ENCODE measurements at regions not wholly inside any gene's neighbourhood (a gene's known extent, or its start where the extent isn't known, plus 50 kb on each side); places are given as distances from the start of the nearest gene placed in this dataset.

GRCh38 chr6:23957017-23957416 lies 169.0 kb upstream of the NRSN1 start:
- TF ChIP-seq, protein P1, sequence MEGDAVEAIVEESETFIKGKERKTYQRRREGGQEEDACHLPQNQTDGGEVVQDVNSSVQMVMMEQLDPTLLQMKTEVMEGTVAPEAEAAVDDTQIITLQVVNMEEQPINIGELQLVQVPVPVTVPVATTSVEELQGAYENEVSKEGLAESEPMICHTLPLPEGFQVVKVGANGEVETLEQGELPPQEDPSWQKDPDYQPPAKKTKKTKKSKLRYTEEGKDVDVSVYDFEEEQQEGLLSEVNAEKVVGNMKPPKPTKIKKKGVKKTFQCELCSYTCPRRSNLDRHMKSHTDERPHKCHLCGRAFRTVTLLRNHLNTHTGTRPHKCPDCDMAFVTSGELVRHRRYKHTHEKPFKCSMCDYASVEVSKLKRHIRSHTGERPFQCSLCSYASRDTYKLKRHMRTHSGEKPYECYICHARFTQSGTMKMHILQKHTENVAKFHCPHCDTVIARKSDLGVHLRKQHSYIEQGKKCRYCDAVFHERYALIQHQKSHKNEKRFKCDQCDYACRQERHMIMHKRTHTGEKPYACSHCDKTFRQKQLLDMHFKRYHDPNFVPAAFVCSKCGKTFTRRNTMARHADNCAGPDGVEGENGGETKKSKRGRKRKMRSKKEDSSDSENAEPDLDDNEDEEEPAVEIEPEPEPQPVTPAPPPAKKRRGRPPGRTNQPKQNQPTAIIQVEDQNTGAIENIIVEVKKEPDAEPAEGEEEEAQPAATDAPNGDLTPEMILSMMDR (IDR thresholded peaks at IDR 0.05), result no peak
- no peak for TF ChIP-seq EP300 (IDR thresholded peaks at IDR 0.05)
- TF ChIP-seq POLR2A (IDR thresholded peaks at IDR 0.05), result no peak

Data from stomach (tissue), 4 donors.